ENCODE measurements at regions not wholly inside any gene's neighbourhood (a gene's known extent, or its start where the extent isn't known, plus 50 kb on each side); places are given as distances from the start of the nearest gene placed in this dataset.

GRCh38 chr10:35903021-35903420 is 260.9 kb upstream of the FZD8 start:
- WGBS, 2 donors, result 93 to 95% methylated on average over 7 of the region's 7 CpGs

DNA sequence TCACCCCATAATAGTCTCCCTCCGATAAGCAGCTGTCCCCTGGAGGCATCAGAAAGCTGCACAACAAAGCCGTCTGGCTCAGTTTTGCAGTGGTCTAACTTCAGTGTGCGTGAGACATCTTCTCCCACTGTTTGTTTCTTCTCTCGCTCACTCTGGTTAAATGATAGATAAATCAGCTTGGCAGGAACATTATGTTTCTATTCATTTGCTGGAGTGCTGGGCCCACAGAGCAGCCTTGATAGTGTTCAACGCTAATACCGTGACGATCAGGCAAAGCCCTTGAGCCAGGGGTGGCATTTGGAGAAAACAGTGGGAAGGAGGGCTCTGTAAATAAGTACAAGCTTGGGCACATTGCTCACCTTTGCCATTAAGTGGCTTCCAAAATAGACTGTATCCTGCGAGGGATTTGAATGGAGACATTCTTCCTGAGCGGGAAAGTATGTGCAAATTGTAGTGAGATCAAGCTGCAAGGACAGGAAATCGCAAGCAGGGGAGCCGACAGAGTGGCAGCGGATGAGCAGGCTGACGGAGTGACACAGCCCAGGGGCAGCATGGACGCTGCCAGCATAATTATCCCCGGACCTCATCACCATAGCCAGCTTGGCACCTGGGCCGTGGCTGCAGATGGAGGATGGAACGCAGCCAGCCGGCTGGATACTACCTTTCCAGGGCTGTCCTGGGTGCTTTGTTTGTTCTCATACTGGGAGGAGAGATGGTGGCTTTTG is 256.8 kb upstream of the FZD8 start:
- no peak for DNase-seq
- no peak overlapping the region for H3K4me3 ChIP-seq
- no peaks in the 10 kb centered on the region for H3K27me3 ChIP-seq
- intact Hi-C loops (cut with DNase I), result no loop called here
- WGBS, 2 donors, result 72 to 76% methylated on average over 18 of the region's 18 CpGs
- H3K27ac ChIP-seq, result no peak overlapping the region
- H3K4me1 ChIP-seq, result peaks cover 0 to 16% (median 2%) of the 10 kb centered on the region in 4 donors
- H3K36me3 ChIP-seq, result no peaks in the 10 kb centered on the region
- TF ChIP-seq, protein P1, sequence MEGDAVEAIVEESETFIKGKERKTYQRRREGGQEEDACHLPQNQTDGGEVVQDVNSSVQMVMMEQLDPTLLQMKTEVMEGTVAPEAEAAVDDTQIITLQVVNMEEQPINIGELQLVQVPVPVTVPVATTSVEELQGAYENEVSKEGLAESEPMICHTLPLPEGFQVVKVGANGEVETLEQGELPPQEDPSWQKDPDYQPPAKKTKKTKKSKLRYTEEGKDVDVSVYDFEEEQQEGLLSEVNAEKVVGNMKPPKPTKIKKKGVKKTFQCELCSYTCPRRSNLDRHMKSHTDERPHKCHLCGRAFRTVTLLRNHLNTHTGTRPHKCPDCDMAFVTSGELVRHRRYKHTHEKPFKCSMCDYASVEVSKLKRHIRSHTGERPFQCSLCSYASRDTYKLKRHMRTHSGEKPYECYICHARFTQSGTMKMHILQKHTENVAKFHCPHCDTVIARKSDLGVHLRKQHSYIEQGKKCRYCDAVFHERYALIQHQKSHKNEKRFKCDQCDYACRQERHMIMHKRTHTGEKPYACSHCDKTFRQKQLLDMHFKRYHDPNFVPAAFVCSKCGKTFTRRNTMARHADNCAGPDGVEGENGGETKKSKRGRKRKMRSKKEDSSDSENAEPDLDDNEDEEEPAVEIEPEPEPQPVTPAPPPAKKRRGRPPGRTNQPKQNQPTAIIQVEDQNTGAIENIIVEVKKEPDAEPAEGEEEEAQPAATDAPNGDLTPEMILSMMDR (IDR thresholded peaks at IDR 0.05), result no peak
- TF ChIP-seq POLR2A (IDR thresholded peaks at IDR 0.05) (no peak), EP300 (IDR thresholded peaks at IDR 0.05) (no peak), POLR2AphosphoS5 (IDR thresholded peaks at IDR 0.05) (no peak)
- no peaks in the 10 kb centered on the region for H3K9me3 ChIP-seq

More at GRCh38 chr10:35903021-35903420, 260.9 kb upstream of the FZD8 start:
- Histone ChIP-seq H3K36me3 (no peaks in the 10 kb centered on the region), H3K27ac (no peak overlapping the region), H3K27me3 (no peaks in the 10 kb centered on the region), H3K4me1 (peaks cover 0 to 7% (median 2%) of the 10 kb centered on the region in 4 donors), H3K4me3 (no peak overlapping the region), H3K9me3 (no peaks in the 10 kb centered on the region)
- intact Hi-C loops (cut with DNase I), result no loop called here
- TF ChIP-seq, protein P1 (IDR thresholded peaks at IDR 0.05), result no peak
- TF ChIP-seq POLR2A (IDR thresholded peaks at IDR 0.05), result no peak
- no peak for TF ChIP-seq POLR2AphosphoS5 (IDR thresholded peaks at IDR 0.05)
- TF ChIP-seq EP300 (IDR thresholded peaks at IDR 0.05), result no peak
- DNase-seq, result no peak

DNA sequence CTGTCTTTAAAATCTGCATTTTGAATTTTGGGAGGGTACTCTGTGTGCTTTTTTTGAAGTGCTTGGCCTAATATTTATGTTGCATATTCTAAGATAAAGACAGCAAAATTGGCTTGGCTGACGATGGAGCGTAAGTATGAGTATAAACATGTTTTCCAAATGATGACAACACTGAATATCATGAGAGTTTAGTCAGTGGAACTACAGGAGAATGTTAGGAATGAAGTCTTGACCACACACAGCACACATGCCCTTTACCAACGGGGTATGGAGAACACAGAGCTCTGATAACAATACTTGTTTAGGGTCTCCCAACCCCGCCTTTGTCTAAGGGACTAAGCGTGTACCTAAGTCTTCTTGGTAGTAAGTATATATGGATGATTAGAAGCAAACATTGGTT is 253.9 kb upstream of the FZD8 start:
- WGBS, 2 donors, result 81 to 85% methylated on average over 5 of the region's 5 CpGs
- H3K4me1 ChIP-seq, result peaks cover 0 to 25% (median 8%) of the 10 kb centered on the region in 4 donors
- intact Hi-C loops (cut with DNase I), result no loop called here

DNA sequence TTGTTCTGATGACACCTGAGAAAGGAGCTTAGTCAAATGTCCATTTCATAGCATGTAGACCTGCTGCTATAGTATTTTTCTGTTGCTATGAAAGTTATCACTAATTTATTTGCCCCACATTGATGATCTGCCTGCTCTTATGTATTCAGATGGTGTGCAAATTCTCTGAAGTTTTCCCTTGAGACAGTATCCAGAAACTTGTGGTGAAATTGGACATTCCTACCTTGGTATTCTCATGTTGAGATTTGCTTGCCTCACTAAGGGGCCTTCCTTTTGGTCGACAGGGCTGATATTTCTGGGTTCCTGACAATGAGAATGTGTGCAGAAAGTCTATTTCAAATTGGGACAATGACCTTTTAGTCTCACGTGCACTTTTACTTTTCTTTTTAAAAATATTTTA is 253.2 kb upstream of the FZD8 start:
- WGBS, 2 donors, result 78 to 87% methylated on average over 2 of the region's 2 CpGs
- TF ChIP-seq EP300 (IDR thresholded peaks at IDR 0.05) (no peak), POLR2AphosphoS5 (IDR thresholded peaks at IDR 0.05) (no peak), POLR2A (IDR thresholded peaks at IDR 0.05) (no peak)
- TF ChIP-seq, protein P1 (IDR thresholded peaks at IDR 0.05), result no peak
- Histone ChIP-seq H3K9me3 (no peaks in the 10 kb centered on the region), H3K27me3 (no peaks in the 10 kb centered on the region), H3K4me3 (no peak overlapping the region), H3K27ac (no peak overlapping the region), H3K36me3 (no peaks in the 10 kb centered on the region), H3K4me1 (peaks cover 0 to 31% (median 15%) of the 10 kb centered on the region in 4 donors)
- no peak for DNase-seq
- intact Hi-C loops (cut with DNase I), result no loop called here

More for the DNA sequence above, 253.9 kb upstream of the FZD8 start:
- TF ChIP-seq POLR2A (IDR thresholded peaks at IDR 0.05), result no peak
- no peak for TF ChIP-seq EP300 (IDR thresholded peaks at IDR 0.05)
- no peak for TF ChIP-seq POLR2AphosphoS5 (IDR thresholded peaks at IDR 0.05)
- TF ChIP-seq, protein P1 (IDR thresholded peaks at IDR 0.05), result no peak
- Histone ChIP-seq H3K36me3 (no peaks in the 10 kb centered on the region), H3K27ac (no peak overlapping the region), H3K9me3 (no peaks in the 10 kb centered on the region), H3K4me3 (no peak overlapping the region), H3K27me3 (no peaks in the 10 kb centered on the region)
- DNase-seq, result no peak
